ENCODE measurements at regions not wholly inside any gene's neighbourhood (a gene's known extent, or its start where the extent isn't known, plus 50 kb on each side); places are given as distances from the start of the nearest gene placed in this dataset.
"Not testable (repeated sequence)": the region's sequence is repeated elsewhere in the genome, so short reads cannot be mapped to it uniquely, and the experiment has no call there.

GRCh38 chr2:82023710-82024109 lies 1719.2 kb upstream of the LRRTM1 start:
- TF ChIP-seq, protein P1, sequence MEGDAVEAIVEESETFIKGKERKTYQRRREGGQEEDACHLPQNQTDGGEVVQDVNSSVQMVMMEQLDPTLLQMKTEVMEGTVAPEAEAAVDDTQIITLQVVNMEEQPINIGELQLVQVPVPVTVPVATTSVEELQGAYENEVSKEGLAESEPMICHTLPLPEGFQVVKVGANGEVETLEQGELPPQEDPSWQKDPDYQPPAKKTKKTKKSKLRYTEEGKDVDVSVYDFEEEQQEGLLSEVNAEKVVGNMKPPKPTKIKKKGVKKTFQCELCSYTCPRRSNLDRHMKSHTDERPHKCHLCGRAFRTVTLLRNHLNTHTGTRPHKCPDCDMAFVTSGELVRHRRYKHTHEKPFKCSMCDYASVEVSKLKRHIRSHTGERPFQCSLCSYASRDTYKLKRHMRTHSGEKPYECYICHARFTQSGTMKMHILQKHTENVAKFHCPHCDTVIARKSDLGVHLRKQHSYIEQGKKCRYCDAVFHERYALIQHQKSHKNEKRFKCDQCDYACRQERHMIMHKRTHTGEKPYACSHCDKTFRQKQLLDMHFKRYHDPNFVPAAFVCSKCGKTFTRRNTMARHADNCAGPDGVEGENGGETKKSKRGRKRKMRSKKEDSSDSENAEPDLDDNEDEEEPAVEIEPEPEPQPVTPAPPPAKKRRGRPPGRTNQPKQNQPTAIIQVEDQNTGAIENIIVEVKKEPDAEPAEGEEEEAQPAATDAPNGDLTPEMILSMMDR (IDR thresholded peaks at IDR 0.05; ENCODE audit: control insufficient read depth, insufficient read depth, low read depth, low read length, missing control alignments) = no peak
- DNase-seq (ENCODE audit: low read depth) = no peak
- no peak overlapping the region for H3K4me3 ChIP-seq (ENCODE audit: control insufficient read depth, low read depth, low read length)

GRCh38 chr2:82013641-82014040 lies 1709.1 kb upstream of the LRRTM1 start:
- H3K4me3 ChIP-seq (ENCODE audit: control insufficient read depth, low read depth, low read length) = no peak overlapping the region
- TF ChIP-seq, protein P1 (IDR thresholded peaks at IDR 0.05; ENCODE audit: control insufficient read depth, insufficient read depth, low read depth, low read length, missing control alignments) = no peak
- DNase-seq (ENCODE audit: low read depth) = no peak

- no peak overlapping the region for H3K4me3 ChIP-seq (ENCODE audit: control insufficient read depth, low read depth, low read length)
- TF ChIP-seq, protein P1 (IDR thresholded peaks at IDR 0.05; ENCODE audit: control insufficient read depth, insufficient read depth, low read depth, low read length, missing control alignments) = no peak
Measured at GRCh38 chr2:82007071-82007664, 1702.6 kb upstream of the LRRTM1 start.

DNA sequence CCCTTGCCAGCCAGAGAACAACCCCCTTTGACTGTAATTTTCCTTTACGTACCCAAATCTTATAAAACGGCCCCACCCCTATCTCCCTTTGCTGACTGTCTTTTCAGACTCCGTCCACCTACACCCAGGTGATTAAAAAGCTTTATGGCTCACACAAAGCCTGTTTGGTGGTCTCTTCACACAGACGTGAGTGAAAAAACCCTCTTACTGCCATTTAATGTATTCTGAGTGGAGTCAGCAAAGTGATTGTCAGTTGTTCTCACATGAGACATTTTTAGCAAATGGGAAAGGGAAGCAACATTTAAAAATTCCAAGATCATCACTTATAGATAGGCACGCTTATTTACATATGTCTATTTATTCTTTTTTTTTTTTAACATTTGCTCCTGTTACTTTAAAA lies 1701.3 kb upstream of the LRRTM1 start:
- not testable (repeated sequence) for DNase-seq (ENCODE audit: low read depth); H3K4me3 ChIP-seq (ENCODE audit: control insufficient read depth, low read depth, low read length)

More at GRCh38 chr2:82007071-82007664, 1702.6 kb upstream of the LRRTM1 start:
- DNase-seq (ENCODE audit: low read depth) = no peak

GRCh38 chr2:82001614-82002013 lies 1697.1 kb upstream of the LRRTM1 start:
- TF ChIP-seq, protein P1 (IDR thresholded peaks at IDR 0.05; ENCODE audit: control insufficient read depth, insufficient read depth, low read depth, low read length, missing control alignments) = no peak
- DNase-seq (ENCODE audit: low read depth) = no peak
- H3K4me3 ChIP-seq (ENCODE audit: control insufficient read depth, low read depth, low read length) = no peak overlapping the region

GRCh38 chr2:82000606-82001005 lies 1696.1 kb upstream of the LRRTM1 start:
- no peak for DNase-seq (ENCODE audit: low read depth)
- H3K4me3 ChIP-seq (ENCODE audit: control insufficient read depth, low read depth, low read length) = no peak overlapping the region
- TF ChIP-seq, protein P1 (IDR thresholded peaks at IDR 0.05; ENCODE audit: control insufficient read depth, insufficient read depth, low read depth, low read length, missing control alignments) = no peak

- H3K4me3 ChIP-seq (ENCODE audit: control insufficient read depth, low read depth, low read length) = no peak overlapping the region
- TF ChIP-seq, protein P1 (IDR thresholded peaks at IDR 0.05; ENCODE audit: control insufficient read depth, insufficient read depth, low read depth, low read length, missing control alignments) = no peak
- DNase-seq (ENCODE audit: low read depth) = no peak
Measured at GRCh38 chr2:81996332-81996731, 1691.8 kb upstream of the LRRTM1 start.
